NCI-H510A (cell line): ENCODE measurements at regions not wholly inside any gene's neighbourhood (a gene's known extent, or its start where the extent isn't known, plus 50 kb on each side); places are given as distances from the start of the nearest gene placed in this dataset.

Experiments used
- DNase-seq: peaks from one replicate; lab custom pipeline; 2025; lab: John Stamatoyannopoulos, UW

DNA sequence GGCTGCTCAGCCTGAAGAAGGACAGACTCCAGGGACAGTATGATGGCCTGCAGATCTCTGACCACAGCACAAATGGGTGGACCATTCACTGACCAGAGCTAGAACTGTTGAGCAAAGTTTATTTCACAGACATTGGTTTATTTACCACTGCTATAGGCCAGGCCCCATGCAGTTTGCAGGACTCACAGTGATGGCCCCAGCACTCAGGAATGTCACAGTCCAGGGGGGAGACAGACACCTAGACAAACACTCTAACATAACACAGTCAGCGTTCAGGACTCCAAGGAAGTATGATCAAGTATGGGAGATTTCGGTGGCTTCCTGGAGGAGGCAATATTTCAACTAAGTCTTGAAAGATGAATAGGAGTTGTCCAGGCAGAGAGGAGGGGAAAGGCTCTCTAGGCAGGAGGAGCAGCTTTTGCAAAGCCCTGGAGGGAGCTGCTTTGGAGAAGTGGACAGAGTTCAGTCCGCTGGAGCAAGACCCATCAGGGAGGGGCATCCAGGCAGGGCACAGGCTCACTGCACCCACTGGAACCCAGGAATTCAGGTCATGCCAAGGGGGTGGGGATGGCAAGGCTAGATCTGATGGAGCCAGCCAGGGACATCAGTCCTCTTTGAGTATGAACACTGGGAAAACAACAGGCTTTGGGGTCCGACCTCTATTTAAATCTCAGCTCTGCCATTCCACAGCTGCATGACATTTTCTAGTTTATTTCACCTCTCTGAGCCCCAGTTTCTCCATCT, 454.3 kb downstream of the MATN1 start:
- no peak for DNase-seq

DNA sequence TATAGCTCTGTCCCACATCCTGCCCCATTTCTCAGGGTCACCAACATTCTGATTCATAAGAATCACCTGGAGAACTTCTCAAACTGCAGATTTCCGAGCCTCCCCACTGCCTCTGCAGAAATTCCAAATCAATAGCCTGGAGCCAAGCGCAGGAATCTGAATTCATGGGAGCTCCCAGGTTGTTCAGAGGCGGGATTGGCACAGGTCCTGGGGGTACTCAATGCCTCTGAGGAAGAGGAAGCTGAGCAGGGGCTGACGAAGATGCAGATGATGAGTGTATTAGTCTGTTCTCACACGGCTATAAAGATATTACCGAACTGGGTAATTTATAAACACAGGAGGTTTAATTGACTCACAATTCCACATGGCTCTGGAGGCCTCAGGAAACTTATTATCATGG, 455.5 kb downstream of the MATN1 start:
- DNase-seq: no peak

- DNase-seq: no peak
These were observed 456.3 kb downstream of the MATN1 start for GRCh38 chr1:30267046-30267445.

DNA sequence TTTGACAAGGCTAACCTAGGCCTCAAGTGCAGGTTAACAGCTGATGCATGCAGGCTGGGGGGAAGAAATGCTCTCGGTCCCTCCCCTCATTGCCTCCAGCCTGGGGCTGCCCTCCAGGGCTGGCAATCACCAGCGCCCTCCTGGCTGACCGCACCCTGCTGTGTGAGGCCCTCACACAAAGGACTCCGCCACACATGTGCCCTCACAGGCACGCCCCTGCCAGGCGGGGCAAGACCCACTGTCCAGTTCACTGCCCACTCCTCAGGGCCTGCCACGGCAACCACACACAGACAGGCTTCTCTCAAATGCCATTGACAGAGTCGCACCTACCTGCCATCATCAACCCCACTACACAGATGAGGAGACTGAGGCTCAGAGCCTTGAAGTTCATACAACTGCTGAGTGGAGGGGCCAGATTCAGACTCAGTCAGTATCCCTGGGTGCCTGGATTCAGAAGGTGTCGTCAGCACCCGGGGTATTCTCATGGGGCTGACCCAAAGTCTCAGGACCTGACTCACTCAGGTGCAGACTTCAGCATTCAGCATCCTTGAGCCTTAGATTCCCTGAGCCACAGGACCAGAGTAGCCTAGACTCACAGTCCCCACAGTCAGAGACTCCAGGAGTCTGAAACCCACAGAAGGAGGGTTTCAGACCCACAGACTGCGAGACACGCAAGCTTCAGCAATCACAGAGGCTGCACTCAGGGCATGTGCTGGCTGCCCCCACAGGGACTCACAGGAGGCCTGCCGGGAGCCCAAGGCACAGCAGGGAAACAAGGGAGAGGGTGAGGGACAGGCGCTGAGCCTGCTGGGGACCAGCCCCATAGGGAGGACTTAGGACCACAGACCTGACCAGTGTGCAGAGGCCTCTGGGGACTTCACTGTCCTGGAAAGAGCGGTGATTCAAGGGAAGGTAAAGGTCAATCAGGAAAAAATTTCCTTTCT, 458.0 kb downstream of the MATN1 start:
- DNase-seq: no peak

GRCh38 chr1:30264672-30265025, 458.7 kb downstream of the MATN1 start:
- DNase-seq: no peak

DNA sequence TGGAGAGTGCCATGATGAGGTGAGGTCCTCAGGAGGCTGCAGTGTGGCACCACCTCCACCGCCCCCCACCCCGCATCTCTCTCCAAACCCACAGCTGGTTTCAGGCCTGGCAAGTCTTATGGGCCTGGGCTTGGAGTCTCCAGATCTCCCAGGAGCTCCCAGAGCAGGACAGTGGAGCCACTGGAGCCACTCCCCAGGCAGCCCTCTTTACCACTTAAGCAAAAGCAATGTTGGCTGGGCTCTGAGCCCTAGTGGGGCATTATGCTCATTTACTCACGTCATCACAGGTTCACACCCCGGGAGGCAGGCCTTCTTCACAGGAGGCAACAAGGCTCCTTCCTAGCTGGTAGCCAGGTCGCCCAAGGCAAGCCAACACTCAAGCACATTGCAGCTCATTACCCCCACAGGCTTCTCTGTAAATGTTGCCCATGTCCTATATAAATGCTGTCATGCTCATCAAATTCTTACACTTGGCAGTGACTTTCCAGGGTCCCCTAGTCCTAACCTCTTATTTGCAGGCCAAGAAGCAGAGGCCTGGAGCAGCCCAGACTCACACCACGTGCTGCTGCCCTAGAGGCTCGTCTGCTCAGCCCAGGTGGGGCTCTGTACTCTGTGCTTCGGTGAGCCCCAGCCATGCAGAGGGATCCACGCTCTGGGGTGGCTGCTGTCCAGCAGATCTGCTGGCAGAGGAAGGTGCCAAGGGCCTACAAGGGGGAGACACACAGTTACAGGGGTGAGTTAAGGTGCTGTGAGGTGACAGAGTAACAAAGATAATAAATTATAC, 459.3 kb downstream of the MATN1 start:
- DNase-seq: no peak

DNA sequence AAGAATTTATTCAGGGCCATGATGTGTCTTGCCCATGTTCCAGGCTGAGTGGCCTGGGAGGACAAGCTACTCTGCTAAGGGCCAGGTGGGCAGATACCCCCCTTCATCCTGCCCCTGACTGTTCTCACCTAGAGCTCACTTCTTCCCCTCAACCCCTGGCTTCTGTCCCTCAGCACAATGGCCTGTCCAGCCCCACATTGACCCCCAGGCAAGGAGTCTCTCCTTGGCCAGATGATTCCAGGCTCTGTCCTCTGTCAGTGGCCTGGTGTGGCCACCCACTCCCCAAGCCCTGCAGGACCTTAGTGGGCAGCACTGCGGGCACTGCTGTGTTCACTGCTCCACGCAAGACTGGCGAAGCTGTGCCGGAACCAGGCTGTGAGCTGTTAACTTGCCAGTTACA, 460.0 kb downstream of the MATN1 start:
- DNase-seq: no peak

DNA sequence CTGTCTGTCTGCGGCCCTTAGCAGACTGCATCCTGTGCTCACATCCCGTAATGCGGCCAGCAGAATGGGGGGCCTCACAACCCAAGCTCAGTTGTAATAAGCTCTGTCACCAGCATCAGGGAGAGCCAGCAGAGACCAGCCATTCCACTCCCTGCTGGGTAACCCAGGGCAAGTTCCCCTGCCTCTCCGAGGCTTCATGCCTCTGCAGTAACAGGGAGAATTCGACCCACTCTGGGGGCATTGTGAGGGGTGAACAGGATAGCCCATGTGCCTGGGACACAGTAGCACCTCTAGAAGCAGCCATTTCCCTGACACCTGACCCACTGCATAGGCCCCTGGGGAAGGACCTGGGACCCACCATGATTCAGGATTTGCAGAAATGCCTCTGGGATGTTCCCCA, 461.2 kb downstream of the MATN1 start:
- DNase-seq: no peak

- DNase-seq: no peak
These were observed 463.1 kb downstream of the MATN1 start for GRCh38 chr1:30260318-30260717.

DNA sequence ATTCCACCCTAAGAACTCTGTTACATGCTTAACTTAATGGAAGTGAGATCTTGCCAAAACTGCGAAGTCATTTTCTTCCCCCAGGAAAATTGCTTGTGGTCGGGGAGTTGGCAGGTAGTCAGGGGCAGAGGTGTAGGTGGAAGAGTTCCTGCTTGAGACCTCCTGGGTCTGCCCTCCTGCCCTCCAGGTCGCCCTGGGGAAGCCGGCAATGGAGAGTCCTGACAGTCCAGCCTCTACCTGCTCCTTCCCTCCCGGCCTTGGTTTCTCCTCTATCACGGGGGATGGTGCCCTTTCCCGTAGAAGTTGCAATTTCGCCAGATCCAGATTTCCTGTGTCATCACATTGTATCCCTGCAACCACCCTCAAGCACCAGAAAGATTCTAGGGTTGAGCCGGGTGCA, 463.8 kb downstream of the MATN1 start:
- no peak for DNase-seq

GRCh38 chr1:30258876-30259275, 464.5 kb downstream of the MATN1 start:
- no peak for DNase-seq

DNA sequence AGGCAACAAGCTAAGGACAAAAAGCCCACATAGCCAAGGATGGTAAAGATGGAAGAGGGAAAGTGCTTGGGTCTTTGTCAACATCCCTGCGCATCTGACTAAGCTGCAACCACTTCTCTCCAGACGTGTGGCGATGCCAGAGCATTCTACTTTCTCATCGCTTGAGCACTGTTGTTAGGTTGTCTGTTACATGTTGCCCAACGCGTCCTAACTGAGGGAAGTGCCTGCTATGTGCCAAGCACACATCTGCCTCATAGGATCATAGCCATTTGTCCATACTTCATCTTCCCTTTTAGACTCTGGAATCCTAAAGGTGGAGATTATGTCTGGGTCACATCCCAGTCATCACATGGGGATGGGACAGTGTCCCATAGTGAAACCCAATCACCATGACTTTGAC, 464.9 kb downstream of the MATN1 start:
- no peak for DNase-seq

DNA sequence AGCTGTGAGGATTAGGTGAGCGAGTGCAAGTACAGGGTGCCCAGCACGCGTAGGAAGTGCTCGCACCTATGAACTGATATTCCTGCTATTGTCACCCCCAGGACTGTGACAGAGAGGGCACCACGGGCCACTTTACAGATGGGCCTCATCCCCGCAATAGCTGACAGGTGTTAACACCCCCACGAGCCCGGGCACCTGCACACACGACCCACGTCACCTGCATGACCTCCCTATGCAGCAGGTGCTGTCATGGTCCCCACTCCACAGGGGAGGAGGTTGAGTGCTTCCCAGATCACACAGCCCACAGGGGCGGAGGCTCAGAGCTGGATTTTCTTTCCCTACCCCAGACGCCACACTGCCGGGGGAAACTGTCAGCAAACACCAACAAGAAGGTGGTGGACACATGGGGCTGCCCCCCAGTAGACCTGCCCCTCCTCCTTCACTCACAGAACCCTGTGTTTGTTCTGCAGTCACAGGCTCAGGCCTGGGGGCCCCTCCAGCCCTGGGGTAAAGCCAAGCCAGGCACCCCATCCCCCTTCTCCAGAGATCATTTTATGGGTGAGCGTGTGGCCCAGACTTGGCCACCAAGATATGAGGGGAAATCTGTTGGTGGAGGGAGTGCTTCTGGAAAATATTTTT, 465.5 kb downstream of the MATN1 start:
- DNase-seq: no peak

DNA sequence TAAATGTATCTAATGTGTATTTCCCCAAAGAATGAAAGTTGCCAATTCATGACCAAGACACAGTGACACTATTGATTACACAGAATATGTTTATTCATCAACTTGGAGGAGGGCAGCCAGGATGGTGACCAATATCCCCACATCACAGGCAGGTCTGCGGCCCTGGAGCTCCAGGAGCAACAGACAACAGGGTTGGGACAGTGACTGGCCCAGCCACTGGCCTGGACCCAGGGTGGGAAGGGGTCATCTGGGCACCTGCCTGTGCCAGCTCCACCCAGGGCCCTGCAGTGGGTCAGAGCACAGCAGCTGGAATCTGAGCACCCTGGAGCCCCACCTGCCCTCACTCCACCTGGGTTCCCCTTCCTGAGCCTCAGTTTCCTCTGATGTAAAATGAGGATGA, 466.1 kb downstream of the MATN1 start:
- no peak for DNase-seq

DNA sequence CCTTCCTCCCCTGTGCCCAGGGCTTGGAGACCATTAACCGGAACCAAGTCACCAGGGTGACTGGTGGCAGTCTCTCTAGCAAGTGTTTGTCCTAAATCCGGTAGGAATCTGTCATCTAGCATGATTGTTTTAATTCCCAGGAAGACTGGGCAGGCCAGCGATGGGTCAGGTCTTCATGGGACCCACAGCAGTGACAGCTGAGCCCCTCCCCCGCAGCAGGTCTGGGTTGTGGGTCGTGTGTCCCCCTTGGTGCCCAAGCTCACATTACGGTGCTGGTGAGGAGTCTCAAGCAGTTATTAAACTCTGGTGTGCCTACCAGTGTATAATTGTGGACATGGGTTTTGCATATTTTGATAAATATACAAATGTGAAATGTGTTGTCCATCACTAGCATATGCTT, 466.5 kb downstream of the MATN1 start:
- no peak for DNase-seq

DNA sequence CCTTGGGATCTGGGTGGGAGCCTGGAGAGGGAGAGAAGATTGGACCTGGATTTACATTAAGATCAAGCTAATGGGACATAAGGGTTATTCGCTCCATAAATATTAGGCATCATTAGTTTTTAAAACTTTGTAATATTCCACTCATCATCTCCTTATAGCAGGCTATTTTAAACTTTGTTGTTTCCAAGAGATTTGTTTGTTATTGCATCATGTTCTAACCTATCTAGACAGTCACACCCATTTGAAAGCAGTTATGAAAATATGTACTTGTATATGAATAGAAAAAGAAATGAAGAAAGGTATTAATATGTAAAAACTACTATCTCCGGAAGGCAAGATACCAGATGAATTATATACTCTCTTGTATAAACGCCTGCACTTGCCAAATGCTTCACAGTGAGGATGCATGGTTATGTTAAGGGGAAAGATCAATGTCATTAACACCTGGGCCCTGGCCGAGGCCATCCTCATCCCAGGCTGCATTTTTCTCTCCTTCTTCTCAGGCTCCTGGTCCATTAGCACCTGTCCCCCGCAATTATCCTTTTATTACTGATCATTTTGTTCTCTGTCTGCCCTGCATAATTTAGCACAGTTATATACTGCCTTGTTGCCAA, 468.2 kb downstream of the MATN1 start:
- no peak for DNase-seq

DNA sequence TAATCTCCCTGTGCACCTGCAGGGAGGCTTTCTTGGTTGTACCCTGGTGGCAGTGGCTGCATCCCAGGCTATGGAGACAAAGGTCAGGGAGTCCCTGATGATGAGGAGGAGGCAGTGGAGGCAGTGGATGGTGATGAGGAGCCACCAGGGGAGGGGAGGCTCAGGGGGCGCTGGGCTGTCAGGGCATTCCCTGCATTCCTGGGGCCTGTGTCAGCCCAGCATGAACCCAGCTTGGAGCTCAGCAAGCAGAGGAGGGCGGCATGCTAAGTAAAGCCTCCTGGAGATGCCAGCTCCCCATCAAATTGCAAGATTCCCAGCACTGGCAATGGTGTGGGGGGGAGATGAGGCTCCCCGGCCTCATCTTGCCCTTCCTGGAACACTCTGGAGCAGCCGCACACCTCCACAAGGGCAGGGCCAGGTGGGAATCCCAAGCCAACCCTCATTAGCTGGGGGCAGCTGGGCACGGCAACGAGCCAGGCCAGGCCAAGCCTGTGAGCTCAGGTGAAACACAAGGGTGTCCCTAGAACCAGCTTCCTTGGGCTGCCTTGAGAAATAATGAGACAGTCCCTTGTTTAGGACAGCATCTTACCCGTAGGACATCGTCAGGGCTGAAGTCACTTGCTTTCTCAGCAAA, 469.5 kb downstream of the MATN1 start:
- DNase-seq: no peak

- no peak for DNase-seq
These were observed 470.0 kb downstream of the MATN1 start for GRCh38 chr1:30253361-30253760.

- no peak for DNase-seq
These were observed 472.2 kb downstream of the MATN1 start for GRCh38 chr1:30250984-30251850.

DNA sequence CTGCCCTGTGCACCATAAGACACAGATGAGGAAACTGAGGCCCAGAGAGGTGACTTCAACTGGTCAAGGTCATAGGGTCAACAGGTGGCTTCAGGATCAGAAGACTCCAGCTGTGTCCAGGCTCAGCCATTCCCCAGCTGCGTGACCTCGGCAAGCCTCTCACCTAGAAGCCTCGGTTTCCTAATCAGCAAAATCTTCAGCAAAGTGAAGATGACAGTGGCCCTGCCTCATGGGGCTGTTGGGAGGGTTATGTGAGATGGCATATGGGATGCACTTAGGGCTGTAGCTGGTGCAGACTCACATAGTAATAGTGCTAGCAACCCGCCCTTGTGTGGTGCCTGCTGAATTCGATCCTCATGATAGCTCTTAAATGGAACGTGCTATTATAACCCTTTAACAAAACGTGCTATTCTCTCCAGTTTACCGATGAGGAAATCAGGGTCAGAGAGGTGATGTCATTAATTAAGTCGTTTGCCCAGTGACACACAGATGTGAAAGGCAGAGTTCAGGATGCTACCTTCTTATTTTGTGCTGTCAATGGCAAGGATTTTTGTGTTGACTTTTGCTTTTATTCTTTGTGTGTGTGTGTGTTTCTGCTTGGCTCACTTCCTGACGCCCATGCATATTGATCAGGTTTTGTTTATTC, 472.9 kb downstream of the MATN1 start:
- DNase-seq: no peak
